HG02852 (cell line): ENCODE measurements at regions not wholly inside any gene's neighbourhood (a gene's known extent, or its start where the extent isn't known, plus 50 kb on each side); places are given as distances from the start of the nearest gene placed in this dataset.

Source experiments
- ATAC-seq: cut with Tn5 transposase; IDR thresholded peaks from one replicate; pipeline ENCODE4 v1.9.1; 2021; ENCODE audit warnings: mild to moderate bottlenecking, moderate library complexity; ENCODE audit not compliant: unreplicated experiment

DNA sequence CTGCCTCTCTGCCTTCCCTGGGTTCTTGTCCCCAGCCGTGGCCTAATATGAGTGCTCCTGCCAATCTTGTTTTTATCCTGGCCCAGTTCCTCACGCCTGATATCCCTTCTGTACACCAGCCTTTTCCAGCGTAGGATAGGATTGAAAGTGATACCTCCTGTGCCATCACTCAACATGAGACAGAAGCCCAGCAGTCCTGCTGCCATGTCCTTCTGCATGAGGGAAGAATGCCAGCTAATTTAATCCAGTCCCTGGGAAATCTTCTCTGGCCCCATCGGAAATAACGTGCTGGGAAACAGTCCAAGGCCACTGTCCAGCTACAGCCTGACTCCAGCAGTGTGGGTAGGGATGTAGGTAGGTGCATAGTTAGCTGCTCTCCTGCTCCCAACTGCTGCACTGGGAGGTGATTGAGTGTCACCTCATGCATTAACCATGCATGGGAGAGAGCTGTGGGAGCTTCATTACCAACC lies 92.0 kb upstream of the TPM1 start:
- no peak for ATAC-seq

GRCh38 chr15:62951481-62951880 lies 91.1 kb upstream of the TPM1 start:
- ATAC-seq: no peak

DNA sequence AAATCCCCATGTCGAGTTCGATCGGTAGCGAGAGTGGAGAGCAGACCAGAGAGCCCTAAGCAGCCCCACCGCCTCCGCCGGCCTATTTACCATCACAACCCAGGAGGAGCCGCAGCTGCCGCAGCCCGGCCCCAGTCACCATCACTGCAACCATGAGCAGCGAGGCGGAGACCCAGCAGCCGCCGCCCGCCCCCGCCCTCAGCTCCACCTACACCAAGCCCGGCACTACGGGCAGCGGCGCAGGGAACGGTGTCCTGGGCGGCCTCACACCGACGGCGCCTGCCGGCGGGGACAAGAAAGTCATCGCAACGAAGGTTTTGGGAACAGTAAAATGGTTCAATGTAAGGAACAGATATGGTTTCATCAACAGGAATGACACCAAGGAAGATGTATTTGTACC lies 89.5 kb upstream of the TPM1 start:
- ATAC-seq: no peak

DNA sequence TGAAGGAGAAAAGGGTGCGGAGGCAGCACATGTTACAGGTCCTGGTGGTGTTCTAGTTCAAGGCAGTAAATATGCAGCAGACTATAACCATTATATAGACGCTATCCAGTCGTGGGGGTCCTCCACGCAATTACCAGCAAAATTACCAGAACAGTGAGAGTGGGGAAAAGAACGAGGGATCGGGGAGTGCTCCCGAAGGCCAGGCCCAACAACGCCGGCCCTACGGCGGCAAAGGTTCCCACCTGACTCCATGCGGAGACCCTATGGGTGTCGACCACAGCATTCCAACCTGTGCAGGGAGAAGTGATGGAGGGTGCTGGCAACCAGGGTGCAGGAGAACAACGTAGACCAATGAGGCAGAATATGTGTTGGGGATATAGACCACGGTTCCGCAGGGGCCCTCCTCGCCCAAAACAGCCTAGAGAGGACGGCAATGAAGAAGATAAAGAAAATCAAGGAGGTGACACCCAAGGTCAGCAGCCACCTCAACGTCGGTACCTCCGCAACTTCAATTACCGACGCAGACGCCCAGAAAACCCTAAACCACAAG lies 89.0 kb upstream of the TPM1 start:
- no peak for ATAC-seq

DNA sequence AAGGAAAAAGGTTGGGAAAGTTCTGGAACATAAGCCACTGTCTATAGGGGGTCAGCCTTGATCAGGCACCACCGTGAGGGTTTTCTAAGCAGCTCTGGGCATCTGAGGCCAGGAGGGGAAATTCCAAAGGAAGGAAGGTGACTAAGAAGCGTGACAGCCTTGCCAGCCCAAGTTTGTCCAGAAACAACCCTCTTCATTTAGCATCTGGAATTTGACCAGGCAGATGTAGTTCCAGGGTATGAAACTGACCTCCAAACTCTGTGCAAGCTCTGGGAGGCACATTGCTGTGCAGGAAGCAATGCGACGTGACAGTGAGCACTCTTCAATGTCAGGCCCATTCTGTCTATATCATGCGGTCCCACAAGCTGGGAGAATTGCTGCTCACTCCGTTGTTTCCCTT lies 85.4 kb upstream of the TPM1 start:
- ATAC-seq: no peak

- ATAC-seq: no peak
Observed at GRCh38 chr15:62958528-62959363, 83.8 kb upstream of the TPM1 start.

DNA sequence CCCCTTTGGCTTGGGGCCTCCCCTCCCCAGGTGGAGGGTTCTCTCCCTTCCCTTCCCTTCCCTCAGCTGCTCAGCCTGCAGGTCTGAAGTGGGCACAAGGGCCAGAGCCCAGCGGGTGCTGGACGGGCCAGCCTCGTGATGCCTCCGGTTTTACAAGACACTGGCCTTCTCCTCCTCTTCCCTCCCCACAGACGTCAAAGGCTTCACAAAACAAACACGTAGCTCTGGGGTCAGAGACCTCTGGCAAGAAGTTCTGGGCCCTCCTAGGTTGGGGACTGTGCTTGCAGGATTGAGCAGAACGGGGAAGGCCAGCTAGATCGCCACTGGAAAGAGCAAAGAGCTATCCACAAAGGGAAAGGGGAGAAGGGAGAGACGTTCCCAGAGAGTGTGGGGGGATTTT lies 81.4 kb upstream of the TPM1 start:
- ATAC-seq: no peak

- no peak for ATAC-seq
Observed at GRCh38 chr15:62962101-62962995, 80.2 kb upstream of the TPM1 start.

GRCh38 chr15:62964251-62964650 lies 78.3 kb upstream of the TPM1 start:
- no peak for ATAC-seq

GRCh38 chr15:62966294-62967078 lies 76.1 kb upstream of the TPM1 start:
- ATAC-seq: no peak

DNA sequence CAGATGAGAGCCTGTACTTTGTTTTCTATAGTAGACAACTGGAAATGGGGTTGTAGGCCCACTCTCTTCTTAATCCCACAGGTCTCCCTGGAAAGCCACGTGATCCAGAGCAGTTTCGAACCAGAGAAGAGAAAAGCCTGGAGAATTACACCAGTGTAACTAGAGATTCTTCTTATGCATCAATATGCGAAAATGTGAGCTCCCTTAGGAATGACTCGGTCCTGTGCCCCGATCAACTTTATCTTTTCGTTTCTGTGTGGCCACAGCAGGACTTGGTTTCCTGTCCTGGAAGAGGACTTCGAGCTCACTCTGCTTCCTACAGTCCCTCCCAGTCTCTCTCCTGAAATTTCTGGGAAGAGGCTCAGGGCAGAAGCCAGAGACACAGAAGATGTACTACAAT lies 73.8 kb upstream of the TPM1 start:
- no peak for ATAC-seq

DNA sequence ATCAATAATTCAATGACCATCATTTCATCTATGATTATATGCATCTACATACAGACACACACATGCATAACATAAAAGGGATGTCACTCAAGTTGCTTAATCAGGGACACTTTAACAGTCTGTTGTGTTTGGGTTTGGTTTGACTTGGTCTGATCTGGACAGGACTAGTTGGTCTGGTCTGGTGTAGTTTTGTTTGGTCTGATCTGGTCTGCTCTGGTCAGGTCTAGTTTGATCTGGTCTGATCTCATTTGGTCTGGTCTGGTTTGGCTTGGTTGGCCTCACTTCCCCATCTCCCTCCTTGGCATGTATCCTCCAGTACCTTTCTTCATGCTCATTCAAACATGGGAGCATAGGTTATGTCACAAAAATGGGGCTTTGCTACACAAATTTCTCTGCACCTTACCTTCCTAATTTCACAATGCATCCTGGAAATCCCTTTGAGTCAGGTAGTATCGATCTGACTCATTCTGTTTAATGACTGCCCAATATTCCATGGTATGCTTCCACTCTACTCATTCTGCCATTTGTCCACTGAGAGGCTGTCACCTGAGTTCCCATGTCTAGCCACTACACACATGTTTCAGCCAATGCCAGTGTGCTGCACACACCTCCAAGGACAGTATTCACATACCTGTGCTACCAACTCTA lies 73.0 kb upstream of the TPM1 start:
- ATAC-seq: no peak

GRCh38 chr15:62972814-62973213 lies 69.7 kb upstream of the TPM1 start:
- no peak for ATAC-seq

DNA sequence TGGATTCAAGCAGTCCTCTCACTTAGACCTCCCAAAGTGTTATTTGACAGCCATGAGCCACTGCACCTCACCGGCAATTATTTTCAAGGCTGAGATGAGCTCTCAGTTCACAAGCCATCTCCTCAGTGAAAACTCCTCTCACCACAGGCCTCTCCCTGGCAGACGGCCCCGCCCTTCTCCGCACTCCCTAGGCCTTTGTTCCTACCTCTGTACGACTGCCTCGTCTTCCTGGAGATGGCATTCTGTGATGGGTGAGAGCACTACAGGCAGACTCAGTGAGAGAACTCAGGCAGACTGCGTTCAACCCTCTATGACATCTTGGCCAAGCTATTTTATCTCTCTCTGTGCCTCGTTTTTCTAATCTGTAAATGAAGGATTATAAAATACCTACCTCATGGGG lies 67.0 kb upstream of the TPM1 start:
- ATAC-seq: no peak

- no peak for ATAC-seq
Observed at GRCh38 chr15:62976301-62976881, 66.2 kb upstream of the TPM1 start.

DNA sequence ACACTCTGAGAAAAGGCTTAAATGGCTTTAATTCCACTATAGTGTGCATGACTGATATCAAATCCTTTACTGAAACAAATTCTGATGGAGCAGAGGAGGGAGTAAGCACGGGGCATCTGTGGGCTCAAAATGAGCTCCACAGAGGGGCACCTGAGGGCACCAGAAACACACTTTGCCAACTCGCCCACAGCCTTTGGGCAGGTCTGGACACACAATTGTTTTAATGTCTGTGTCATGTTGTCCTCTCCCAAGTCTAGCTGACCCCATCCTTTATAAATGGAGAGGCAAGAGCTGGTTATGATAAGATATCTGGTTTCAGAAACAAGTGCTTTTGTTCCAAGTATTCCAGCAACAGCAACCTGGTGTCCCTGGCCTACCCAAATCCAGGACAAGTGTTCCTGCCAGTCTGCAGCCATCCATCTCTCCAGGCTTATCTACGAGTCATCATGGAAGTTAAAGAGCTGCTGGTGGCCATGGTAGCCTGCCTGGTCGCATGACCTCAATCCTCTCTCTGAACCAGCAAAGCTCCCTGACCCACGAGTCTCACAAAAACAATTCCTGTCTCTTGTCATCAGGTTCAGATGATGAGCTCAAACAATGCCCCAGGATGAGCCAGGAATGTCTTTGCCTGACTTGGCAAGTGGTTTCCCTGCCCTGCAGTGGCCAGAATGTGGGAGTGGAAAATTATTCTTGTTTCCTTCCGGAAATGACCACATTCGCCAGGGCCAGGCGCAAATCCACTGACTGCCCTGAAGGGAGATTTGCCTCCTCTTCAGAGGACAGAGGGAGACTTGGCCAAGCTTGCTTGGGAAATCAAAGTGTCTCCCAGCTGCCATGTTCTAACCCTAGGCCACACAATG lies 64.4 kb upstream of the TPM1 start:
- ATAC-seq: no peak

DNA sequence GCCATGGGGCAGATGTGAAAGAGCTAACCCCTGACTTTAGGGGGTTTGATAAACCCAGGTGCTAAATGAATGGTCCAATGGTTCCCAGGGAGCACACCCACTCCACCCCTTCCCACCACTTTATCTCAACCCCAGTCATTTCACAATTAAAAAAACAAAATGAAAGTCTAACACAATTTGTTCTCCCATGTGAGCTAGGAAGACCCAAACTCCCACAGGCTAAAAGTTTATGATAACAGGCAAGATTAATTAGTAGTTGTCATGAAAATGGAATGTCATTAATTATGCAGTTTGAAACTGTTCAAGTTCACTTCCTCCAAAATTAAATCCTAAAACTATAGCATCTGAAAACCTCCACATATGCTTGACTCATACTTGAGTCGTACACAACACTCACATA lies 63.3 kb upstream of the TPM1 start:
- no peak for ATAC-seq

DNA sequence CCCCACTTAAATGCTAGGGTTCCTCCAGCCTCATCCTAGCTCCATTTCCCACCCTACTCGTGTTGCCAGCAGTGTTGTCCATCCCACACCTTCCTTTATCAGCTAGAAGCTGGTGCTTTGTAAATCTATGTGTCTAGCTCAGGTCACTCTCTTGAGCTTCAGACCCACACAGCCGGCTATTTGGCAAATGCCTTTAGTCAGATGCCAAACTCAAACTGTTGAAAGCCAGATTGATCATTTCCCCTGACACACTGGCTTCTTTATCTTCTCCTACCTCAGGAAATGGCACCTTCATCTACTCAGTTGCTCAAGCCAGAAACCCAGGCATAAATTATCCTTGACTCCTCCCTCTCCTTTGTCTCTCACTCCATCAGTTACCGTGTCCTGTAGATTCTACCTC lies 61.5 kb upstream of the TPM1 start:
- no peak for ATAC-seq

DNA sequence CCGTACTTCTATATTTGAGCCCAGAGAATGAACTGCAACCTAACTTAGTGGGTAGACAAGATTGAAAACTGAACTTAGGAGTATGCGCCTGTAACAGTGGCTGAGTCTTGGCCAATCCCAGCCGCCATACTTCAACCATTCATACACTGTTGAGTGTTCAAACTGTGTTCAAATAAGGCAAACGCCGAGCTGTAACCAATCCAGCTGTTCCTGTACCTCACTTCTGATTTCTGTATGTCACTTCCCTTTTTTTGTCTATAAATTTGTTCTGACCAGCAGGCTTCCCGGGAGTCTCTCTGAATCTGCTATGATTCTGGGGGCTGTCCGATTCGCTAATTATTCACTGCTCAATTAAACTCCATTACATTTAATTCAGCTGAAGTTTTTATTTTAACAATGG lies 58.6 kb upstream of the TPM1 start:
- no peak for ATAC-seq
